K562 (cell line): ENCODE measurements at regions not wholly inside any gene's neighbourhood (a gene's known extent, or its start where the extent isn't known, plus 50 kb on each side); places are given as distances from the start of the nearest gene placed in this dataset.

Source experiments
- ATAC-seq: fragments of 200-7000 bp; cut with Tn5 transposase; 3 replicates; pipeline ENCODE4 v1.9.1; 2020; ENCODE audit warnings: moderate library complexity
- BruUV-seq: library from RNA; stranded (reverse); fragments of 400-500 nt; replicated peaks from 2 replicates; lab custom pipeline; 2021; lab: Mats Ljungman, UMichigan
- CTCF ChIA-PET: fragments of 300-600 bp; formaldehyde crosslinking; extraction: SDS; loops from one replicate; lab custom pipeline; 2021; ENCODE audit warnings: low intra/inter-chr PET ratio; lab: Yijun Ruan, JAX
- POLR2A ChIA-PET: fragments of 300-600, 350-650 bp; sonication (Branson Sonifier 250); formaldehyde crosslinking; extraction: SDS; loops from one replicate; lab custom pipeline; 2021; ENCODE audit warnings: antibody characterized with exemption, inconsistent platforms; lab: Yijun Ruan, JAX
- DNase-seq, 4 experiments: peaks; one replicate each; pipeline versions ENCODE4 v3.0.0 to v3.0.0-alpha.2; 2011 to 2018; ENCODE audit warnings: low spot score in 3 of 4, mixed read lengths in 3 of 4; ENCODE audit errors: extremely low read depth in 1 of 4
- FAIRE-seq: peaks from 2 replicates; lab custom pipeline; 2011; peaks lifted over from hg19 to GRCh38; lab: Jason Lieb, UNC
- H2AFZ ChIP-seq: 2 replicates; pipeline ENCODE4 v1.6.0; 2011; ENCODE audit warnings: low read depth, low read length, control low read depth, inconsistent platforms
- H3K27ac ChIP-seq: fragments of 200-600 bp; 3 replicates; pipeline ENCODE4 v1.8.0; 2011; ENCODE audit warnings: low read depth, mild to moderate bottlenecking, control low read depth, inconsistent platforms, low read length, moderate library complexity, mixed read lengths; ENCODE audit errors: extremely low read depth
- H3K27me3 ChIP-seq, 2 experiments: fragments of 300-600 bp in 1 of 2; 2 replicates in 1 of 2; 3 replicates in 1 of 2; pipeline versions ENCODE4 v1.6.0 to v1.8.0; 2011; ENCODE audit warnings: inconsistent platforms in 2 of 2, low read length in 2 of 2, mild to moderate bottlenecking in 1 of 2, mixed read lengths in 1 of 2, moderate library complexity in 1 of 2; ENCODE audit not compliant: control insufficient read depth in 2 of 2, insufficient read depth in 2 of 2
- H3K36me3 ChIP-seq: fragments of 300-600 bp; 3 replicates; pipeline ENCODE4 v1.8.0; 2011; ENCODE audit warnings: mild to moderate bottlenecking, low read length, inconsistent platforms; ENCODE audit not compliant: control insufficient read depth, insufficient read depth
- H3K4me1 ChIP-seq, 2 experiments: fragments of 200-600 bp in 1 of 2; replicated peaks in 1 of 2; 2 replicates in 1 of 2; 3 replicates in 1 of 2; pipeline versions ENCODE4 v1.5.1 to v1.8.0; 2011; ENCODE audit warnings: inconsistent platforms in 2 of 2, low read length in 2 of 2, mild to moderate bottlenecking in 1 of 2, mixed read lengths in 1 of 2, moderate library complexity in 1 of 2; ENCODE audit not compliant: control insufficient read depth in 2 of 2, insufficient read depth in 2 of 2
- H3K4me2 ChIP-seq: 2 replicates; pipeline ENCODE4 v1.6.1; 2011; ENCODE audit warnings: low read length, control low read depth, inconsistent platforms, mixed read lengths; ENCODE audit not compliant: insufficient read depth
- H3K4me3 ChIP-seq: fragments of 200-600 bp; sonication (generic), shearing (Covaris generic); 2 replicates; pipeline ENCODE4 v1.5.1; 2016; ENCODE audit warnings: control low read depth, inconsistent platforms
- H3K79me2 ChIP-seq: fragments of 200-600 bp; 3 replicates; pipeline ENCODE4 v1.8.0; 2011; ENCODE audit warnings: low read length, inconsistent platforms; ENCODE audit not compliant: control insufficient read depth, insufficient read depth
- H3K9ac ChIP-seq, 2 experiments: 2 replicates each; pipeline versions ENCODE4 v1.6.0 to v1.6.1; 2011; ENCODE audit warnings: low read depth in 2 of 2, low read length in 2 of 2, control low read depth in 1 of 2, inconsistent platforms in 1 of 2, mild to moderate bottlenecking in 1 of 2, mixed read lengths in 1 of 2; ENCODE audit not compliant: insufficient read depth in 1 of 2
- H3K9me1 ChIP-seq: one replicate; pipeline ENCODE4 v1.6.0; 2011; ENCODE audit warnings: inconsistent platforms, mild to moderate bottlenecking, low read length, moderate library complexity; ENCODE audit not compliant: control insufficient read depth, insufficient read depth
- H3K9me3 ChIP-seq: replicated peaks from 2 replicates; pipeline ENCODE4 v1.5.1; 2011; ENCODE audit warnings: low read depth, low read length, inconsistent platforms; ENCODE audit not compliant: control insufficient read depth, insufficient read depth
- H4K20me1 ChIP-seq: replicated peaks from 2 replicates; pipeline ENCODE4 v1.6.1; 2011; ENCODE audit warnings: low read length, inconsistent platforms, mixed read lengths; ENCODE audit not compliant: control insufficient read depth, insufficient read depth
- ASH1L ChIP-seq: fragments of 450-650 bp; IDR thresholded peaks from 2 replicates; pipeline ENCODE4 v1.6.1; 2018; ENCODE audit warnings: borderline replicate concordance, mild to moderate bottlenecking, low read depth; ENCODE audit not compliant: partially characterized antibody
- HMG20A ChIP-seq: fragments of 450-650 bp; formaldehyde crosslinking; conservative IDR thresholded peaks from 2 replicates; pipeline ENCODE4 v1.4.0; 2020; ENCODE audit warnings: mild to moderate bottlenecking, mixed read lengths
- KAT7 ChIP-seq: sonication (generic); formaldehyde crosslinking; IDR thresholded peaks from 2 replicates; pipeline ENCODE4 v1.8.0; 2022; ENCODE audit warnings: missing genetic modification reagents, mild to moderate bottlenecking, borderline replicate concordance
- NFXL1 ChIP-seq: fragments of 450-650 bp; formaldehyde crosslinking; IDR thresholded peaks from 2 replicates; pipeline ENCODE4 v1.4.0; 2021; ENCODE audit warnings: mild to moderate bottlenecking
- SETDB1 ChIP-seq: IDR thresholded peaks from one replicate; pipeline ENCODE4 v1.6.1; 2012; ENCODE audit warnings: low read length, control low read depth, inconsistent platforms
- SMC3 ChIP-seq: conservative IDR thresholded peaks from 2 replicates; pipeline ENCODE4 v1.6.1; 2011; ENCODE audit warnings: low read depth, low read length, improper control_type of control experiment; ENCODE audit not compliant: insufficient read depth
- ZBTB5 ChIP-seq: fragments of 450-650 bp; IDR thresholded peaks from 2 replicates; pipeline ENCODE4 v1.6.1; 2017; ENCODE audit warnings: antibody characterized with exemption
- WGBS: fragments of 100-300 bp; shearing (Covaris generic); methylation state at CpG from one replicate; pipeline ENCODE4 v1.1.6; 2016; ENCODE audit warnings: low coverage, mixed read lengths; ENCODE audit not compliant: insufficient coverage; ENCODE audit errors: missing lambda C conversion rate; 5-methylcytosine and 5-hydroxymethylcytosine counted together
- in situ Hi-C: fragments of 300-500 bp; cut with MboI; formaldehyde crosslinking; loops from 4 replicates; pipeline ENCODE4 v1.15.0; 2018; ENCODE audit warnings: inconsistent platforms, mixed read lengths
- intact Hi-C: fragments of 100-400 bp; cut with micrococcal nuclease; formaldehyde crosslinking; loops from 2 replicates; pipeline ENCODE4 v1.14.2; 2022

- no peaks in the 10 kb centered on the region for H3K79me2 ChIP-seq
- CTCF ChIA-PET, result no interaction called here
- FAIRE-seq (no peak), ATAC-seq (no peak), DNase-seq (no peak)
- H2AFZ ChIP-seq, result no peak overlapping the region
- no peaks in the 10 kb centered on the region for H4K20me1 ChIP-seq
- no peaks in the 10 kb centered on the region for H3K9me1 ChIP-seq
- POLR2A ChIA-PET, result no interaction called here
- H3K27me3 ChIP-seq, result no peaks in the 10 kb centered on the region; a peak in 1 of 5 replicates
- H3K9ac ChIP-seq, result no peak overlapping the region
- in situ Hi-C loops (no loop called here), intact Hi-C loops (no loop called here)
- 0% methylated on average over 5 of the region's 8 CpGs for WGBS
- no peaks in the 10 kb centered on the region for H3K9me3 ChIP-seq
- no peaks in the 10 kb centered on the region for H3K36me3 ChIP-seq
- BruUV-seq, result no TSS peak
- no peak overlapping the region for H3K4me3 ChIP-seq
- TF ChIP-seq ZBTB5 (no peak), ASH1L (no peak), SMC3 (no peak), HMG20A (CRISPR knock-in tag) (no peak), SETDB1 (no peak), KAT7 (CRISPR knock-in tag) (no peak), NFXL1 (no peak)
- no peaks in the 10 kb centered on the region for H3K4me1 ChIP-seq
- H3K27ac ChIP-seq, result no peak overlapping the region
- no peak overlapping the region for H3K4me2 ChIP-seq
These were observed 53.2 kb downstream of the RIN2 start for GRCh38 chr20:19811231-19811630.
